OCI-LY1 (cell line): ENCODE measurements at regions not wholly inside any gene's neighbourhood (a gene's known extent, or its start where the extent isn't known, plus 50 kb on each side); places are given as distances from the start of the nearest gene placed in this dataset.

Experiments
- H2AFZ ChIP-seq: fragments of 200-600 bp; sonication (generic), shearing (Covaris generic); 2 replicates; pipeline ENCODE4 v1.6.0; 2014; ENCODE audit warnings: antibody characterized with exemption, mild to moderate bottlenecking, low read length
- H3F3A ChIP-seq: fragments of 200-600 bp; sonication (generic), shearing (Covaris generic); 2 replicates; pipeline ENCODE4 v1.6.0; 2014; ENCODE audit warnings: mild to moderate bottlenecking, antibody characterized with exemption, low read length, moderate library complexity; ENCODE audit not compliant: insufficient read depth
- H3K27ac ChIP-seq: fragments of 200-600 bp; sonication (generic); 2 replicates; pipeline ENCODE4 v1.5.1; 2014; ENCODE audit warnings: low read length, mixed run types, mild to moderate bottlenecking, low read depth; ENCODE audit not compliant: poor library complexity, severe bottlenecking
- H3K27me3 ChIP-seq: fragments of 200-600 bp; sonication (generic); 2 replicates; pipeline ENCODE4 v1.6.0; 2014; ENCODE audit warnings: antibody characterized with exemption, mild to moderate bottlenecking, low read length, moderate library complexity; ENCODE audit not compliant: insufficient read depth
- H3K36me3 ChIP-seq: fragments of 200-600 bp; sonication (generic); 2 replicates; pipeline ENCODE4 v1.6.1; 2014; ENCODE audit warnings: mild to moderate bottlenecking, antibody characterized with exemption, low read length, moderate library complexity, mixed read lengths; ENCODE audit not compliant: insufficient read depth
- H3K4me1 ChIP-seq: fragments of 200-600 bp; sonication (generic); 2 replicates; pipeline ENCODE4 v1.5.1; 2014; ENCODE audit warnings: mild to moderate bottlenecking, low read length, moderate library complexity; ENCODE audit not compliant: insufficient read depth, severe bottlenecking
- H3K4me2 ChIP-seq: fragments of 200-600 bp; sonication (generic), shearing (Covaris generic); 2 replicates; pipeline ENCODE4 v1.6.1; 2014; ENCODE audit warnings: low read length
- H3K4me3 ChIP-seq: fragments of 200-600 bp; sonication (generic); 2 replicates; pipeline ENCODE4 v1.5.1; 2014; ENCODE audit warnings: low read length, low read depth, mild to moderate bottlenecking, mixed read lengths; ENCODE audit not compliant: poor library complexity, severe bottlenecking
- H3K79me2 ChIP-seq: fragments of 200-600 bp; shearing (Covaris generic); 2 replicates; pipeline ENCODE4 v1.6.1; 2016; ENCODE audit warnings: mixed run types, low read length, mixed read lengths; ENCODE audit not compliant: insufficient read depth
- H3K9ac ChIP-seq: fragments of 200-600 bp; sonication (generic), shearing (Covaris generic); 2 replicates; pipeline ENCODE4 v1.6.1; 2014; ENCODE audit warnings: mild to moderate bottlenecking, low read length, mixed read lengths
- H3K9me2 ChIP-seq: fragments of 200-600 bp; sonication (generic), shearing (Covaris generic); 2 replicates; pipeline ENCODE4 v1.6.1; 2014; ENCODE audit warnings: low read depth, mild to moderate bottlenecking, low read length, mixed read lengths
- H3K9me3 ChIP-seq: fragments of 200-600 bp; shearing (Covaris generic); 2 replicates; pipeline ENCODE4 v1.6.1; 2014; ENCODE audit warnings: low read length, mixed read lengths
- H4K20me1 ChIP-seq: fragments of 200-600 bp; sonication (generic), shearing (Covaris generic); 2 replicates; pipeline ENCODE4 v1.6.0; 2016; ENCODE audit warnings: mild to moderate bottlenecking, low read length; ENCODE audit not compliant: insufficient read depth
- EZH2 ChIP-seq: fragments of 200-600 bp; sonication (generic), shearing (Covaris generic); IDR thresholded peaks from 2 replicates; pipeline ENCODE4 v1.8.0; 2017; ENCODE audit warnings: borderline replicate concordance, mixed run types, mild to moderate bottlenecking, antibody characterized with exemption, low read length, moderate library complexity, mixed read lengths
- TF ChIP-seq, protein P1 (sequence below): fragments of 200-600 bp; sonication (generic), shearing (Covaris generic); IDR thresholded peaks from 2 replicates; pipeline ENCODE4 v1.5.1; 2017; ENCODE audit warnings: mild to moderate bottlenecking, antibody characterized with exemption, low read length, moderate library complexity, mixed read lengths

DNA sequence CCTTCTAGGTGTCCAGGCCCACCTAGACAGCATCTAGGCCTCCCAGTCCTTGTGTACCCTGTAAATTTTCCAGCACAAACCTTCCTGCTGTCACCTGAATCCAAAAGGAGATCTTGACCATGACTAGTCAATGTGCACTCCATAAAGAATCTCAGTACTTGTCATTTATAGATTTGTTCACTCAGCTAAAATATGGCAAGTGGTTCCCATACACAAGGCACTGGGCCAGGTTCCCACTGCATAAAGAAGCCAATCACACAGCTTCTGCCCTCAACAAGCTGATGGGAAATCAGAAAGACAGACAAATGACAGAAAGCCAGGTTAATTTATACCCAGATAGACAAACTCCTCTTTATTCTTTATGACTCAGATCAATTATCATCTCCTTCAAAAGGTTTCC is 526.8 kb downstream of the CD83 start:
- no peaks in the 10 kb centered on the region for H3K79me2 ChIP-seq
- H3K36me3 ChIP-seq = no peaks in the 10 kb centered on the region
- H3K4me2 ChIP-seq = no peak overlapping the region
- H3K9me2 ChIP-seq = no peaks in the 10 kb centered on the region
- H3K27me3 ChIP-seq = no peaks in the 10 kb centered on the region
- no peak overlapping the region for H2AFZ ChIP-seq
- TF ChIP-seq, protein P1, sequence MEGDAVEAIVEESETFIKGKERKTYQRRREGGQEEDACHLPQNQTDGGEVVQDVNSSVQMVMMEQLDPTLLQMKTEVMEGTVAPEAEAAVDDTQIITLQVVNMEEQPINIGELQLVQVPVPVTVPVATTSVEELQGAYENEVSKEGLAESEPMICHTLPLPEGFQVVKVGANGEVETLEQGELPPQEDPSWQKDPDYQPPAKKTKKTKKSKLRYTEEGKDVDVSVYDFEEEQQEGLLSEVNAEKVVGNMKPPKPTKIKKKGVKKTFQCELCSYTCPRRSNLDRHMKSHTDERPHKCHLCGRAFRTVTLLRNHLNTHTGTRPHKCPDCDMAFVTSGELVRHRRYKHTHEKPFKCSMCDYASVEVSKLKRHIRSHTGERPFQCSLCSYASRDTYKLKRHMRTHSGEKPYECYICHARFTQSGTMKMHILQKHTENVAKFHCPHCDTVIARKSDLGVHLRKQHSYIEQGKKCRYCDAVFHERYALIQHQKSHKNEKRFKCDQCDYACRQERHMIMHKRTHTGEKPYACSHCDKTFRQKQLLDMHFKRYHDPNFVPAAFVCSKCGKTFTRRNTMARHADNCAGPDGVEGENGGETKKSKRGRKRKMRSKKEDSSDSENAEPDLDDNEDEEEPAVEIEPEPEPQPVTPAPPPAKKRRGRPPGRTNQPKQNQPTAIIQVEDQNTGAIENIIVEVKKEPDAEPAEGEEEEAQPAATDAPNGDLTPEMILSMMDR = no peak
- TF ChIP-seq EZH2 = no peak
- peaks cover 15% of the 10 kb centered on the region for H3K4me1 ChIP-seq
- no peaks in the 10 kb centered on the region for H4K20me1 ChIP-seq
- no peak overlapping the region for H3K4me3 ChIP-seq
- no peaks in the 10 kb centered on the region for H3K9me3 ChIP-seq
- no peak overlapping the region for H3K27ac ChIP-seq
- H3F3A ChIP-seq = no peaks in the 10 kb centered on the region
- no peak overlapping the region for H3K9ac ChIP-seq

DNA sequence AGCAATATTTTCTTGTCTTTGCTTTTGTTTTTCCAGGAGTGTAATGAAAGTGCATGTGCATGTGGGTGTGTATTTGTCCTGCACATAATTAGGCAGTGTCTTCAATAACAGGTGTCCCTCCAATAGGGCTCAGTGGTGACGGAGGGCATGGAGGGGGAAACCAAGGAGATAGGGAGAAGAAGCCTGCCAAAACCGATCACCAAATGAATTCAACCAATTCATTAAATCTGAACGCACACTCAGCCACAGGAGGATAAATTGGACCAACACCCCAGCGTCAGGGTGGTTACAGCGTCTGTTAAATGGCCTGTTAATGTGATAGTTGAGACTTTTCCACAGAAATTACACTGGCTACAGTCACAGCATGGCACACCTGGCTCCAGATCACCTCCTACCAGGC is 527.6 kb downstream of the CD83 start:
- Histone ChIP-seq H3F3A (no peaks in the 10 kb centered on the region), H3K4me3 (no peak overlapping the region), H3K36me3 (no peaks in the 10 kb centered on the region), H3K4me1 (peaks cover 7% of the 10 kb centered on the region), H2AFZ (no peak overlapping the region), H3K27ac (no peak overlapping the region), H4K20me1 (no peaks in the 10 kb centered on the region), H3K9me3 (no peaks in the 10 kb centered on the region), H3K4me2 (no peak overlapping the region), H3K27me3 (no peaks in the 10 kb centered on the region), H3K9ac (no peak overlapping the region), H3K79me2 (no peaks in the 10 kb centered on the region), H3K9me2 (no peaks in the 10 kb centered on the region)
- TF ChIP-seq, protein P1 = no peak
- TF ChIP-seq EZH2 = no peak

DNA sequence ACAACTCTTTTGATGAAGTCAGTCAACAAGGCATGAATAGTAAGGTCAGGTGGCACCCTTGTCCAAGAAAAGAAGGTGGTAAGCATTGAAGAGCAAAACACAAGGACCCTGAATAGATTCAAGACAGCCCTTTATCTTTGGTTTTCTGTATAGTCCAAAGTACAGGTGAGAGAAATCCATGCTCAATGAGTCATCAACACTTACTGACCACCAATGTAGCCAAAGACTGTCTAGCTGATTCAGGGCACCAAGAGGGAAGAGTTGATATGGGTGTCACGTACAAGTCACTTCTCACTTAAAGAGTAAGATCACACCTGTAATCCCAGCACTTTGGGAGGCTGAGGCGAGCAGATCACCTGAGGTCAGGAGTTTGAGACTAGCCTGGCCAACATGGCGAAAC is 528.3 kb downstream of the CD83 start:
- Histone ChIP-seq H3K4me3 (no peak overlapping the region), H3K27me3 (no peaks in the 10 kb centered on the region), H3K9me2 (no peaks in the 10 kb centered on the region), H4K20me1 (no peaks in the 10 kb centered on the region), H3K4me1 (peaks cover under 1% of the 10 kb centered on the region), H3K79me2 (no peaks in the 10 kb centered on the region), H3F3A (no peaks in the 10 kb centered on the region), H3K9me3 (no peaks in the 10 kb centered on the region), H3K36me3 (no peaks in the 10 kb centered on the region), H3K4me2 (no peak overlapping the region), H3K9ac (no peak overlapping the region), H3K27ac (no peak overlapping the region), H2AFZ (no peak overlapping the region)
- TF ChIP-seq, protein P1 = no peak
- TF ChIP-seq EZH2 = no peak
